Upper lobe of left lung (tissue), 4 donors: ENCODE measurements at regions not wholly inside any gene's neighbourhood (a gene's known extent, or its start where the extent isn't known, plus 50 kb on each side); places are given as distances from the start of the nearest gene placed in this dataset.
"Not testable (repeated sequence)": the region's sequence is repeated elsewhere in the genome, so short reads cannot be mapped to it uniquely, and the experiment has no call there.

Experiments
- EP300 ChIP-seq, 4 donors: sonication (generic); formaldehyde crosslinking; IDR thresholded peaks; one replicate each; pipeline ENCODE4 v1.5.1; 2017; ENCODE audit warnings: antibody characterized with exemption in 4 of 4, control low read depth in 2 of 4
- POLR2A ChIP-seq, 4 donors: fragments of 450-650 bp; IDR thresholded peaks; one replicate each; pipeline ENCODE4 v1.5.1; 2016 to 2017; ENCODE audit warnings: antibody characterized with exemption in 4 of 4, mild to moderate bottlenecking in 2 of 4
- POLR2AphosphoS5 ChIP-seq, 2 donors: sonication (generic); formaldehyde crosslinking; IDR thresholded peaks; one replicate each; pipeline ENCODE4 v1.5.1; 2017; ENCODE audit warnings: antibody characterized with exemption in 2 of 2
- TF ChIP-seq, protein P1 (sequence below), 6 experiments: fragments of 450-650 bp in 4 of 6; fragments of 200-600 bp in 2 of 6; sonication (generic) in 2 of 6; IDR thresholded peaks; one replicate each; pipeline ENCODE4 v1.5.1; 2016 to 2019; ENCODE audit warnings: antibody characterized with exemption in 6 of 6

DNA sequence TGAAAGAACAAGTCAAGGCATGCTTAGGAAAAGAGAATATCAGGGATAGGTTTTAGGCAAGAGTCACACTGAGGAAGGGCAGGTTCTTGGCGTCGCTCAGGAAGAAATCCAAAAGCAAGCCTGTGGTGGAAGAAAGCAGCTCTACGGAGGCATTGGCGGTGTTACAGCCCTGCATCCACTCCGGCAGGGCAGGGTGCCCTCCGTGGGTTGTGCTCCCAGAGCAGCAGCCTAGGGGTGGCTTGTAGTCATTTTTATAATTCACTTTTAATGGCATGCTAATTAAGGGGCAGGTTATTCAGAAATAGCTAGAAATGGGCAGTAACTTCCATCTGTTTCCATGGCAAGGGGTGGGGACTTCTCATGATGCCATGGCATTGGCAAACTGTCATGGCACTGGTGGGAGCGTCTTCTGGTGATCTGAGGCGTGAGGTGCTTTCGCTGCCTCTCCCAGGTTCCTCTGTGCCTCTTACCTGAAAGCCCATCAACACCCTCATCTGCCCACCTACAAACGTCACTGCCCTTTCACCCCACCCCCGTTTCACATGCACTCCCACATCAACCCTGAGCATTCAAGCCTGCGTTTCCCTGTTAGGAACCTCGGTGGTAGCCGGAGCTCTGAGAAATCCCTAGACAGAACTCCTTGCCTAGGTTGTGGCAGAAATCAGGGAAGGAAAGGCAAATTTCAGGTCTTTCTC, 1763.8 kb upstream of the TPTE start:
- not testable (repeated sequence) for TF ChIP-seq POLR2AphosphoS5, POLR2A, EP300 (IDR thresholded peaks at IDR 0.05)
- TF ChIP-seq, protein P1, sequence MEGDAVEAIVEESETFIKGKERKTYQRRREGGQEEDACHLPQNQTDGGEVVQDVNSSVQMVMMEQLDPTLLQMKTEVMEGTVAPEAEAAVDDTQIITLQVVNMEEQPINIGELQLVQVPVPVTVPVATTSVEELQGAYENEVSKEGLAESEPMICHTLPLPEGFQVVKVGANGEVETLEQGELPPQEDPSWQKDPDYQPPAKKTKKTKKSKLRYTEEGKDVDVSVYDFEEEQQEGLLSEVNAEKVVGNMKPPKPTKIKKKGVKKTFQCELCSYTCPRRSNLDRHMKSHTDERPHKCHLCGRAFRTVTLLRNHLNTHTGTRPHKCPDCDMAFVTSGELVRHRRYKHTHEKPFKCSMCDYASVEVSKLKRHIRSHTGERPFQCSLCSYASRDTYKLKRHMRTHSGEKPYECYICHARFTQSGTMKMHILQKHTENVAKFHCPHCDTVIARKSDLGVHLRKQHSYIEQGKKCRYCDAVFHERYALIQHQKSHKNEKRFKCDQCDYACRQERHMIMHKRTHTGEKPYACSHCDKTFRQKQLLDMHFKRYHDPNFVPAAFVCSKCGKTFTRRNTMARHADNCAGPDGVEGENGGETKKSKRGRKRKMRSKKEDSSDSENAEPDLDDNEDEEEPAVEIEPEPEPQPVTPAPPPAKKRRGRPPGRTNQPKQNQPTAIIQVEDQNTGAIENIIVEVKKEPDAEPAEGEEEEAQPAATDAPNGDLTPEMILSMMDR (IDR thresholded peaks at IDR 0.05) = not testable (repeated sequence)
